K562 (cell line): ENCODE measurements at regions not wholly inside any gene's neighbourhood (a gene's known extent, or its start where the extent isn't known, plus 50 kb on each side); places are given as distances from the start of the nearest gene placed in this dataset.

Source experiments
- ATAC-seq: fragments of 200-7000 bp; cut with Tn5 transposase; 3 replicates; pipeline ENCODE4 v1.9.1; 2020; ENCODE audit warnings: moderate library complexity
- BruUV-seq: library from RNA; stranded (reverse); fragments of 400-500 nt; replicated peaks from 2 replicates; lab custom pipeline; 2021; lab: Mats Ljungman, UMichigan
- CTCF ChIA-PET: fragments of 300-600 bp; formaldehyde crosslinking; extraction: SDS; loops from one replicate; lab custom pipeline; 2021; ENCODE audit warnings: low intra/inter-chr PET ratio; lab: Yijun Ruan, JAX
- POLR2A ChIA-PET: fragments of 300-600, 350-650 bp; sonication (Branson Sonifier 250); formaldehyde crosslinking; extraction: SDS; loops from one replicate; lab custom pipeline; 2021; ENCODE audit warnings: antibody characterized with exemption, inconsistent platforms; lab: Yijun Ruan, JAX
- DNase-seq, 4 experiments: peaks; one replicate each; pipeline versions ENCODE4 v3.0.0 to v3.0.0-alpha.2; 2011 to 2018; ENCODE audit warnings: low spot score in 3 of 4, mixed read lengths in 3 of 4; ENCODE audit errors: extremely low read depth in 1 of 4
- FAIRE-seq: peaks from 2 replicates; lab custom pipeline; 2011; peaks lifted over from hg19 to GRCh38; lab: Jason Lieb, UNC
- H2AFZ ChIP-seq: 2 replicates; pipeline ENCODE4 v1.6.0; 2011; ENCODE audit warnings: low read depth, low read length, control low read depth, inconsistent platforms
- H3K27ac ChIP-seq: fragments of 200-600 bp; 3 replicates; pipeline ENCODE4 v1.8.0; 2011; ENCODE audit warnings: low read depth, mild to moderate bottlenecking, control low read depth, inconsistent platforms, low read length, moderate library complexity, mixed read lengths; ENCODE audit errors: extremely low read depth
- H3K27me3 ChIP-seq, 2 experiments: fragments of 300-600 bp in 1 of 2; 2 replicates in 1 of 2; 3 replicates in 1 of 2; pipeline versions ENCODE4 v1.6.0 to v1.8.0; 2011; ENCODE audit warnings: inconsistent platforms in 2 of 2, low read length in 2 of 2, mild to moderate bottlenecking in 1 of 2, mixed read lengths in 1 of 2, moderate library complexity in 1 of 2; ENCODE audit not compliant: control insufficient read depth in 2 of 2, insufficient read depth in 2 of 2
- H3K36me3 ChIP-seq: fragments of 300-600 bp; 3 replicates; pipeline ENCODE4 v1.8.0; 2011; ENCODE audit warnings: mild to moderate bottlenecking, low read length, inconsistent platforms; ENCODE audit not compliant: control insufficient read depth, insufficient read depth
- H3K4me1 ChIP-seq, 2 experiments: fragments of 200-600 bp in 1 of 2; replicated peaks in 1 of 2; 2 replicates in 1 of 2; 3 replicates in 1 of 2; pipeline versions ENCODE4 v1.5.1 to v1.8.0; 2011; ENCODE audit warnings: inconsistent platforms in 2 of 2, low read length in 2 of 2, mild to moderate bottlenecking in 1 of 2, mixed read lengths in 1 of 2, moderate library complexity in 1 of 2; ENCODE audit not compliant: control insufficient read depth in 2 of 2, insufficient read depth in 2 of 2
- H3K4me2 ChIP-seq: 2 replicates; pipeline ENCODE4 v1.6.1; 2011; ENCODE audit warnings: low read length, control low read depth, inconsistent platforms, mixed read lengths; ENCODE audit not compliant: insufficient read depth
- H3K4me3 ChIP-seq: fragments of 200-600 bp; sonication (generic), shearing (Covaris generic); 2 replicates; pipeline ENCODE4 v1.5.1; 2016; ENCODE audit warnings: control low read depth, inconsistent platforms
- H3K79me2 ChIP-seq: fragments of 200-600 bp; 3 replicates; pipeline ENCODE4 v1.8.0; 2011; ENCODE audit warnings: low read length, inconsistent platforms; ENCODE audit not compliant: control insufficient read depth, insufficient read depth
- H3K9ac ChIP-seq, 2 experiments: 2 replicates each; pipeline versions ENCODE4 v1.6.0 to v1.6.1; 2011; ENCODE audit warnings: low read depth in 2 of 2, low read length in 2 of 2, control low read depth in 1 of 2, inconsistent platforms in 1 of 2, mild to moderate bottlenecking in 1 of 2, mixed read lengths in 1 of 2; ENCODE audit not compliant: insufficient read depth in 1 of 2
- H3K9me1 ChIP-seq: one replicate; pipeline ENCODE4 v1.6.0; 2011; ENCODE audit warnings: inconsistent platforms, mild to moderate bottlenecking, low read length, moderate library complexity; ENCODE audit not compliant: control insufficient read depth, insufficient read depth
- H3K9me3 ChIP-seq: replicated peaks from 2 replicates; pipeline ENCODE4 v1.5.1; 2011; ENCODE audit warnings: low read depth, low read length, inconsistent platforms; ENCODE audit not compliant: control insufficient read depth, insufficient read depth
- H4K20me1 ChIP-seq: replicated peaks from 2 replicates; pipeline ENCODE4 v1.6.1; 2011; ENCODE audit warnings: low read length, inconsistent platforms, mixed read lengths; ENCODE audit not compliant: control insufficient read depth, insufficient read depth
- CBX2 ChIP-seq: fragments of 200-600 bp; sonication (generic); IDR thresholded peaks from one replicate; pipeline ENCODE4 v1.6.1; 2012; ENCODE audit warnings: mild to moderate bottlenecking, low read length, inconsistent platforms; ENCODE audit not compliant: insufficient read depth, poor library complexity, severe bottlenecking
- CREBBP ChIP-seq: IDR thresholded peaks from one replicate; pipeline ENCODE4 v1.6.1; 2012; ENCODE audit warnings: low read depth, mild to moderate bottlenecking, control low read depth, inconsistent platforms, low read length
- GABPA ChIP-seq: fragments of 200-800 bp; sonication (Bioruptor generic); conservative IDR thresholded peaks from 2 replicates; pipeline ENCODE4 v1.6.1; 2016; ENCODE audit warnings: low read depth, missing genetic modification characterization, missing compliant biosample characterization
- ILK ChIP-seq: fragments of 450-650 bp; IDR thresholded peaks from 2 replicates; pipeline ENCODE4 v1.6.1; 2016; ENCODE audit warnings: missing genetic modification characterization, low read depth, mild to moderate bottlenecking, missing compliant biosample characterization, moderate library complexity, borderline replicate concordance
- JUN ChIP-seq, 2 experiments: sonication (generic) in 1 of 2; formaldehyde crosslinking in 1 of 2; IDR thresholded peaks; 2 replicates each; pipeline versions ENCODE4 v1.6.1 to v1.8.0; 2012 to 2022; ENCODE audit warnings: borderline replicate concordance in 2 of 2, mild to moderate bottlenecking in 2 of 2, improper control_type of control experiment in 1 of 2, low read depth in 1 of 2, low read length in 1 of 2, missing genetic modification reagents in 1 of 2
- KDM1A ChIP-seq, 2 experiments: fragments of 450-650 bp; IDR thresholded peaks; 2 replicates each; pipeline ENCODE4 v1.6.1; 2016; ENCODE audit warnings: mild to moderate bottlenecking in 2 of 2
- LCOR ChIP-seq: sonication (generic); formaldehyde crosslinking; IDR thresholded peaks from 2 replicates; pipeline ENCODE4 v1.8.0; 2022; ENCODE audit warnings: mild to moderate bottlenecking, missing genetic modification reagents
- MCM3 ChIP-seq: fragments of 450-650 bp; IDR thresholded peaks from 2 replicates; pipeline ENCODE4 v1.6.1; 2016
- MTA1 ChIP-seq: fragments of 450-650 bp; IDR thresholded peaks from 2 replicates; pipeline ENCODE4 v1.6.1; 2017; ENCODE audit warnings: borderline replicate concordance
- NFATC3 ChIP-seq: fragments of 450-650 bp; IDR thresholded peaks from 2 replicates; pipeline ENCODE4 v1.6.1; 2017; ENCODE audit warnings: mild to moderate bottlenecking
- NFIX ChIP-seq: fragments of 250-450 bp; sonication (Bioruptor Pico); IDR thresholded peaks from 2 replicates; pipeline ENCODE4 v1.4.0; 2020; ENCODE audit warnings: low read depth, mild to moderate bottlenecking, moderate library complexity
- PCBP2 ChIP-seq: fragments of 200-400 bp; formaldehyde crosslinking; IDR thresholded peaks from 2 replicates; pipeline ENCODE4 v1.6.1; 2018; ENCODE audit warnings: low read length, low read depth, mild to moderate bottlenecking, moderate library complexity; ENCODE audit not compliant: poor library complexity, severe bottlenecking
- RNF2 ChIP-seq: sonication (generic); IDR thresholded peaks from 2 replicates; pipeline ENCODE4 v1.6.1; 2016
- THAP12 ChIP-seq: fragments of 250-450 bp; sonication (Bioruptor Pico); IDR thresholded peaks from 2 replicates; pipeline ENCODE4 v1.9.0; 2021; ENCODE audit warnings: mild to moderate bottlenecking, inconsistent platforms
- YY1 ChIP-seq, 3 experiments: IDR thresholded peaks; 2 replicates each; pipeline ENCODE4 v1.6.1; 2011; ENCODE audit warnings: low read length in 2 of 3, mild to moderate bottlenecking in 2 of 3, moderate library complexity in 2 of 3, borderline replicate concordance in 1 of 3, control low read depth in 1 of 3, low read depth in 1 of 3; ENCODE audit not compliant: insufficient read depth in 3 of 3, insufficient replicate concordance in 2 of 3, control insufficient read depth in 1 of 3, insufficient read length in 1 of 3; ENCODE audit errors: extremely low read depth in 1 of 3
- ZNF311 ChIP-seq: fragments of 250-450 bp; sonication (Bioruptor Pico); IDR thresholded peaks from 2 replicates; pipeline ENCODE4 v1.4.0; 2020; ENCODE audit warnings: mild to moderate bottlenecking, moderate library complexity
- ZNF589 ChIP-seq: fragments of 200-800 bp; sonication (Bioruptor generic); IDR thresholded peaks from 2 replicates; pipeline ENCODE4 v1.6.1; 2016; ENCODE audit warnings: low read depth, missing genetic modification characterization, missing compliant biosample characterization
- ZNF766 ChIP-seq: fragments of 200-800 bp; sonication (Bioruptor generic); conservative IDR thresholded peaks from 2 replicates; pipeline ENCODE4 v1.6.1; 2016; ENCODE audit warnings: missing genetic modification characterization, missing compliant biosample characterization
- WGBS: fragments of 100-300 bp; shearing (Covaris generic); methylation state at CpG from one replicate; pipeline ENCODE4 v1.1.6; 2016; ENCODE audit warnings: low coverage, mixed read lengths; ENCODE audit not compliant: insufficient coverage; ENCODE audit errors: missing lambda C conversion rate; 5-methylcytosine and 5-hydroxymethylcytosine counted together
- in situ Hi-C: fragments of 300-500 bp; cut with MboI; formaldehyde crosslinking; loops from 4 replicates; pipeline ENCODE4 v1.15.0; 2018; ENCODE audit warnings: inconsistent platforms, mixed read lengths
- intact Hi-C: fragments of 100-400 bp; cut with micrococcal nuclease; formaldehyde crosslinking; loops from 2 replicates; pipeline ENCODE4 v1.14.2; 2022

GRCh38 chr12:73186272-73186671 lies 914.1 kb downstream of the TRHDE start (continued):
- TF ChIP-seq THAP12 (CRISPR knock-in tag) (no peak), MCM3 (no peak), ZNF589 (no peak)

- H3K9me3 ChIP-seq, result no peaks in the 10 kb centered on the region
- TF ChIP-seq ZNF311 (CRISPR knock-in tag) (no peak), NFATC3 (no peak), LCOR (CRISPR knock-in tag) (no peak), YY1 (IDR thresholded peaks at IDR 0.05; ENCODE audit: borderline replicate concordance in 1 of 3, control insufficient read depth in 1 of 3, extremely low read depth in 1 of 3, insufficient read depth in 3 of 3, insufficient read length in 1 of 3, insufficient replicate concordance in 2 of 3, low read depth in 1 of 3, low read length in 2 of 3) (no peak), KDM1A (IDR thresholded peaks at IDR 0.05) (no peak), ILK (tag) (no peak), JUN (IDR thresholded peaks at IDR 0.05; ENCODE audit: borderline replicate concordance, low read depth, low read length) (no peak), JUN (CRISPR knock-in tag; IDR thresholded peaks at IDR 0.05; ENCODE audit: borderline replicate concordance) (no peak), NFIX (CRISPR knock-in tag) (no peak), ZNF766 (no peak), PCBP2 (no peak), RNF2 (no peak), MTA1 (no peak), GABPA (tag) (no peak), CREBBP (no peak), CBX2 (no peak)
- in situ Hi-C loops, result no loop called here
- H3K9me1 ChIP-seq, result no peaks in the 10 kb centered on the region
- H3K79me2 ChIP-seq, result no peaks in the 10 kb centered on the region
- no peak for DNase-seq
- H4K20me1 ChIP-seq, result no peaks in the 10 kb centered on the region
- H3K4me1 ChIP-seq, result no peaks in the 10 kb centered on the region
- intact Hi-C loops, result no loop called here
- no peak overlapping the region for H3K4me2 ChIP-seq
- WGBS, result 0% methylated on average over 1 of the region's 1 CpG
- H3K9ac ChIP-seq, result no peak overlapping the region
- H3K36me3 ChIP-seq, result no peaks in the 10 kb centered on the region
- H2AFZ ChIP-seq, result no peak overlapping the region
- CTCF ChIA-PET, result no interaction called here
- POLR2A ChIA-PET, result no interaction called here
- FAIRE-seq, result no peak
- no peak overlapping the region for H3K4me3 ChIP-seq
- no TSS peak for BruUV-seq
- ATAC-seq, result no peak
- no peak overlapping the region for H3K27ac ChIP-seq
- no peaks in the 10 kb centered on the region for H3K27me3 ChIP-seq
Observed at GRCh38 chr12:73187765-73188164, 915.6 kb downstream of the TRHDE start.
